HCT116 (cell line): ENCODE measurements at regions not wholly inside any gene's neighbourhood (a gene's known extent, or its start where the extent isn't known, plus 50 kb on each side); places are given as distances from the start of the nearest gene placed in this dataset.

Experiments used
- ATAC-seq: fragments of 200-7000 bp; cut with Tn5 transposase; 2 replicates; pipeline ENCODE4 v1.9.1; 2020; ENCODE audit warnings: mild to moderate bottlenecking, moderate library complexity
- BruUV-seq: library from RNA; stranded (reverse); fragments of 400-500 nt; replicated peaks from 2 replicates; lab custom pipeline; 2021; lab: Mats Ljungman, UMichigan
- CTCF ChIA-PET: fragments of 300-600 bp; sonication (Branson Sonifier 250); formaldehyde crosslinking; loops from one replicate; lab custom pipeline; 2021; ENCODE audit warnings: antibody characterized with exemption; lab: Charles Lee
- POLR2A ChIA-PET: fragments of 300-600, 350-600 bp; sonication (Branson Sonifier 250); formaldehyde crosslinking; loops from one replicate; lab custom pipeline; 2021; ENCODE audit warnings: antibody characterized with exemption; lab: Charles Lee
- RAD21 ChIA-PET, 2 experiments: fragments of 300-600 bp; sonication (Branson Sonifier 250); formaldehyde crosslinking; loops; one replicate each; lab custom pipeline; 2023; ENCODE audit warnings: low total read pairs in 2 of 2; ENCODE audit not compliant: uncharacterized antibody in 2 of 2, unreplicated experiment in 2 of 2, low non-redundant PET in 1 of 2; lab: Charles Lee
- DNase-seq: peaks from one replicate; pipeline ENCODE4 v3.0.0-alpha.2; 2010; ENCODE audit warnings: low read depth, low spot score
- H2AFZ ChIP-seq: fragments of 200-600 bp; shearing (Covaris generic), sonication (generic); 2 replicates; pipeline ENCODE4 v1.6.1; 2017; ENCODE audit warnings: low read depth, mixed run types, mixed read lengths, antibody characterized with exemption, low read length; ENCODE audit not compliant: poor library complexity, severe bottlenecking
- H3K27ac ChIP-seq: 2 replicates; pipeline ENCODE4 v1.5.1; 2012; ENCODE audit warnings: low read depth, low read length
- H3K27me3 ChIP-seq: fragments of 200-600 bp; sonication (generic); 2 replicates; pipeline ENCODE4 v1.6.1; 2016; ENCODE audit warnings: mixed run types, low read length, mixed read lengths; ENCODE audit not compliant: insufficient read depth
- H3K36me3 ChIP-seq, 2 experiments: fragments of 200-500 bp in 1 of 2; fragments of 200-600 bp in 1 of 2; sonication (Bioruptor generic) in 1 of 2; sonication (generic) in 1 of 2; 2 replicates each; pipeline versions ENCODE4 v1.5.1 to v1.6.1; 2014 to 2016; ENCODE audit warnings: low read length in 2 of 2, inconsistent platforms in 1 of 2, mixed read lengths in 1 of 2, mixed run types in 1 of 2; ENCODE audit not compliant: insufficient read depth in 2 of 2, control insufficient read depth in 1 of 2
- H3K4me1 ChIP-seq, 2 experiments: fragments of 200-600 bp in 1 of 2; sonication (generic) in 1 of 2; 2 replicates each; pipeline versions ENCODE4 v1.5.1 to v1.6.1; 2012 to 2017; ENCODE audit warnings: low read length in 2 of 2, inconsistent platforms in 1 of 2, mild to moderate bottlenecking in 1 of 2, mixed read lengths in 1 of 2, mixed run types in 1 of 2, moderate library complexity in 1 of 2; ENCODE audit not compliant: insufficient read depth in 2 of 2, control insufficient read depth in 1 of 2
- H3K4me2 ChIP-seq: fragments of 200-600 bp; sonication (generic); 2 replicates; pipeline ENCODE4 v1.6.1; 2017; ENCODE audit warnings: mixed run types, low read length, mixed read lengths
- H3K4me3 ChIP-seq, 2 experiments: fragments of 200-600 bp in 1 of 2; sonication (generic) in 1 of 2; replicated peaks in 1 of 2; 2 replicates each; pipeline ENCODE4 v1.5.1; 2011 to 2016; ENCODE audit warnings: low read length in 2 of 2, control low read depth in 1 of 2, low read depth in 1 of 2, mild to moderate bottlenecking in 1 of 2, mixed read lengths in 1 of 2, mixed run types in 1 of 2
- H3K79me2 ChIP-seq: fragments of 200-600 bp; sonication (generic); 2 replicates; pipeline ENCODE4 v1.6.1; 2017; ENCODE audit warnings: mild to moderate bottlenecking, mixed run types, low read length, moderate library complexity, mixed read lengths; ENCODE audit not compliant: insufficient read depth
- H3K9ac ChIP-seq: fragments of 200-600 bp; sonication (generic); 2 replicates; pipeline ENCODE4 v1.6.1; 2016; ENCODE audit warnings: low read length, mixed read lengths
- H3K9me2 ChIP-seq: fragments of 200-600 bp; sonication (generic), shearing (Covaris generic); 2 replicates; pipeline ENCODE4 v1.6.1; 2017; ENCODE audit warnings: mixed run types, mild to moderate bottlenecking, moderate library complexity; ENCODE audit not compliant: insufficient read depth
- H3K9me3 ChIP-seq, 2 experiments: fragments of 200-500 bp in 1 of 2; fragments of 200-600 bp in 1 of 2; sonication (Bioruptor generic) in 1 of 2; sonication (generic) in 1 of 2; 2 replicates each; pipeline ENCODE4 v1.6.1; 2014 to 2017; ENCODE audit warnings: low read length in 2 of 2, mixed read lengths in 2 of 2, inconsistent platforms in 1 of 2, low read depth in 1 of 2, mild to moderate bottlenecking in 1 of 2, mixed run types in 1 of 2, moderate library complexity in 1 of 2; ENCODE audit not compliant: control insufficient read depth in 1 of 2, insufficient read depth in 1 of 2
- H4K20me1 ChIP-seq: fragments of 200-600 bp; sonication (generic), shearing (Covaris generic); 2 replicates; pipeline ENCODE4 v1.6.1; 2017; ENCODE audit warnings: mixed run types, mild to moderate bottlenecking, moderate library complexity; ENCODE audit not compliant: insufficient read depth
- CBX3 ChIP-seq: IDR thresholded peaks from 2 replicates; pipeline ENCODE4 v1.6.1; 2012; ENCODE audit warnings: low read depth
- EZH2 ChIP-seq: fragments of 200-600 bp; sonication (generic); IDR thresholded peaks from 2 replicates; pipeline ENCODE4 v1.6.1; 2017; ENCODE audit warnings: antibody characterized with exemption, mixed run types
- JUND ChIP-seq: IDR thresholded peaks from 2 replicates; pipeline ENCODE4 v1.6.1; 2012
- POLR2A ChIP-seq: IDR thresholded peaks from 2 replicates; pipeline ENCODE4 v1.7.0; 2011; ENCODE audit warnings: borderline replicate concordance; ENCODE audit not compliant: insufficient read depth, insufficient read length; ENCODE audit errors: extremely low read depth
- POLR2AphosphoS5 ChIP-seq: IDR thresholded peaks from 2 replicates; pipeline ENCODE4 v1.6.1; 2011; ENCODE audit warnings: mild to moderate bottlenecking, low read depth, low read length, moderate library complexity
- SIN3A ChIP-seq: IDR thresholded peaks from 2 replicates; pipeline ENCODE4 v1.6.1; 2012; ENCODE audit warnings: low read depth
- SP1 ChIP-seq: IDR thresholded peaks from 2 replicates; pipeline ENCODE4 v1.6.1; 2012; ENCODE audit warnings: low read depth
- SRF ChIP-seq: IDR thresholded peaks from 2 replicates; pipeline ENCODE4 v1.6.1; 2012; ENCODE audit warnings: low read depth
- TCF7L2 ChIP-seq: IDR thresholded peaks from 2 replicates; pipeline ENCODE4 v1.7.0; 2011; ENCODE audit warnings: borderline replicate concordance, inconsistent platforms; ENCODE audit not compliant: insufficient read depth, insufficient read length; ENCODE audit errors: extremely low read depth
- YY1 ChIP-seq: IDR thresholded peaks from 2 replicates; pipeline ENCODE4 v1.6.1; 2011; ENCODE audit warnings: low read length, low read depth, moderate library complexity, mild to moderate bottlenecking; ENCODE audit not compliant: insufficient replicate concordance; ENCODE audit errors: extremely low read depth
- ZBTB33 ChIP-seq: IDR thresholded peaks from 2 replicates; pipeline ENCODE4 v1.6.1; 2011; ENCODE audit warnings: mild to moderate bottlenecking, low read length, moderate library complexity; ENCODE audit not compliant: insufficient replicate concordance; ENCODE audit errors: extremely low read depth
- ZNF274 ChIP-seq: fragments of 200-500 bp; sonication (Bioruptor generic); IDR thresholded peaks from 2 replicates; pipeline ENCODE4 v1.6.1; 2014; ENCODE audit warnings: mild to moderate bottlenecking, low read depth, low read length, inconsistent platforms
- intact Hi-C: fragments of 100-400 bp; cut with micrococcal nuclease; formaldehyde crosslinking; loops from 2 replicates; pipeline ENCODE4 v1.10.0; 2022
- TF ChIP-seq, protein P1 (sequence below), 3 experiments: fragments of 200-600 bp in 1 of 3; sonication (generic) in 1 of 3; IDR thresholded peaks in 2 of 3; conservative IDR thresholded peaks in 1 of 3; 2 replicates each; pipeline ENCODE4 v1.5.1; 2012 to 2017; ENCODE audit warnings: low read depth in 2 of 3, low read length in 2 of 3, antibody characterized with exemption in 1 of 3, borderline replicate concordance in 1 of 3, control low read depth in 1 of 3, mild to moderate bottlenecking in 1 of 3, mixed read lengths in 1 of 3, mixed run types in 1 of 3, moderate library complexity in 1 of 3; ENCODE audit not compliant: insufficient read depth in 1 of 3

GRCh38 chr9:109962215-109962614, 182.2 kb downstream of the PALM2AKAP2 start:
- ChIA-PET CTCF (no interaction called here), RAD21 (no interaction called here), POLR2A (no interaction called here)
- no peak for DNase-seq
- no peak overlapping the region for H3K4me3 ChIP-seq
- intact Hi-C loops, result no loop called here
- H3K4me2 ChIP-seq, result no peak overlapping the region
- H3K9me3 ChIP-seq, result no peaks in the 10 kb centered on the region
- H3K27ac ChIP-seq, result no peak overlapping the region
- no peaks in the 10 kb centered on the region for H3K79me2 ChIP-seq
- H3K9ac ChIP-seq, result no peak overlapping the region
- no peaks in the 10 kb centered on the region for H4K20me1 ChIP-seq
- no TSS peak for BruUV-seq
- H3K9me2 ChIP-seq, result no peaks in the 10 kb centered on the region
- H3K36me3 ChIP-seq, result no peaks in the 10 kb centered on the region
- H3K27me3 ChIP-seq, result peaks cover 16% of the 10 kb centered on the region; the same call in 1 of the 2 replicates
- TF ChIP-seq TCF7L2 (no peak), YY1 (no peak), ZBTB33 (no peak), ZNF274 (no peak), SRF (no peak), SP1 (no peak), SIN3A (no peak), CBX3 (no peak), JUND (no peak), POLR2AphosphoS5 (no peak), EZH2 (no peak), POLR2A (no peak)
- TF ChIP-seq, protein P1, sequence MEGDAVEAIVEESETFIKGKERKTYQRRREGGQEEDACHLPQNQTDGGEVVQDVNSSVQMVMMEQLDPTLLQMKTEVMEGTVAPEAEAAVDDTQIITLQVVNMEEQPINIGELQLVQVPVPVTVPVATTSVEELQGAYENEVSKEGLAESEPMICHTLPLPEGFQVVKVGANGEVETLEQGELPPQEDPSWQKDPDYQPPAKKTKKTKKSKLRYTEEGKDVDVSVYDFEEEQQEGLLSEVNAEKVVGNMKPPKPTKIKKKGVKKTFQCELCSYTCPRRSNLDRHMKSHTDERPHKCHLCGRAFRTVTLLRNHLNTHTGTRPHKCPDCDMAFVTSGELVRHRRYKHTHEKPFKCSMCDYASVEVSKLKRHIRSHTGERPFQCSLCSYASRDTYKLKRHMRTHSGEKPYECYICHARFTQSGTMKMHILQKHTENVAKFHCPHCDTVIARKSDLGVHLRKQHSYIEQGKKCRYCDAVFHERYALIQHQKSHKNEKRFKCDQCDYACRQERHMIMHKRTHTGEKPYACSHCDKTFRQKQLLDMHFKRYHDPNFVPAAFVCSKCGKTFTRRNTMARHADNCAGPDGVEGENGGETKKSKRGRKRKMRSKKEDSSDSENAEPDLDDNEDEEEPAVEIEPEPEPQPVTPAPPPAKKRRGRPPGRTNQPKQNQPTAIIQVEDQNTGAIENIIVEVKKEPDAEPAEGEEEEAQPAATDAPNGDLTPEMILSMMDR (IDR thresholded peaks at IDR 0.05 in 2 of 3, conservative IDR thresholded peaks at IDR 0.05 in 1 of 3; ENCODE audit: borderline replicate concordance in 1 of 3, insufficient read depth in 1 of 3, low read depth in 2 of 3, low read length in 2 of 3), result no peak
- no peak for ATAC-seq
- H2AFZ ChIP-seq, result no peak overlapping the region
- no peaks in the 10 kb centered on the region for H3K4me1 ChIP-seq
